Mucosa of gallbladder (tissue), 1 donor: ENCODE measurements at regions not wholly inside any gene's neighbourhood (a gene's known extent, or its start where the extent isn't known, plus 50 kb on each side); places are given as distances from the start of the nearest gene placed in this dataset.
"Not testable (repeated sequence)": the region's sequence is repeated elsewhere in the genome, so short reads cannot be mapped to it uniquely, and the experiment has no call there.

Source experiments
- DNase-seq: peaks from one replicate; pipeline ENCODE4 v3.0.0-alpha.2; 2020; ENCODE audit warnings: low spot score
- donor health status: DM: no; HTN: no; CAD: no.

- no peak for DNase-seq
These were observed 206.4 kb downstream of the LRRK2 start for GRCh38 chr12:40431169-40431568.

GRCh38 chr12:40435251-40435650 is 210.5 kb downstream of the LRRK2 start:
- DNase-seq, result no peak

- no peak for DNase-seq
These were observed 211.2 kb downstream of the LRRK2 start for GRCh38 chr12:40435951-40436350.

- no peak for DNase-seq
These were observed 211.8 kb downstream of the LRRK2 start for GRCh38 chr12:40436564-40436963.

- DNase-seq, result no peak
These were observed 215.1 kb downstream of the LRRK2 start for GRCh38 chr12:40439771-40440492.

- no peak for DNase-seq
These were observed 219.4 kb downstream of the LRRK2 start for GRCh38 chr12:40444174-40444573.

GRCh38 chr12:40446385-40446784 is 221.6 kb downstream of the LRRK2 start:
- no peak for DNase-seq

GRCh38 chr12:40448523-40448922 is 223.7 kb downstream of the LRRK2 start:
- DNase-seq, result not testable (repeated sequence)

- DNase-seq, result no peak
These were observed 226.9 kb downstream of the LRRK2 start for GRCh38 chr12:40451661-40452060.

GRCh38 chr12:40464121-40464520 is 228.1 kb upstream of the CNTN1 start:
- no peak for DNase-seq

GRCh38 chr12:40469736-40470135 is 222.5 kb upstream of the CNTN1 start:
- DNase-seq, result no peak

- no peak for DNase-seq
These were observed 218.3 kb upstream of the CNTN1 start for GRCh38 chr12:40473962-40474361.

GRCh38 chr12:40474630-40475029 is 217.6 kb upstream of the CNTN1 start:
- DNase-seq, result no peak

- no peak for DNase-seq
These were observed 192.4 kb upstream of the CNTN1 start for GRCh38 chr12:40499856-40500255.

GRCh38 chr12:40502322-40502721 is 189.9 kb upstream of the CNTN1 start:
- no peak for DNase-seq

GRCh38 chr12:40505327-40505726 is 186.9 kb upstream of the CNTN1 start:
- DNase-seq, result no peak

GRCh38 chr12:40508421-40508820 is 183.8 kb upstream of the CNTN1 start:
- no peak for DNase-seq

GRCh38 chr12:40511341-40511740 is 180.9 kb upstream of the CNTN1 start:
- DNase-seq, result no peak

- DNase-seq, result no peak
These were observed 177.0 kb upstream of the CNTN1 start for GRCh38 chr12:40515041-40515816.

GRCh38 chr12:40522837-40523236 is 169.4 kb upstream of the CNTN1 start:
- no peak for DNase-seq

- no peak for DNase-seq
These were observed 167.2 kb upstream of the CNTN1 start for GRCh38 chr12:40525054-40525453.

- no peak for DNase-seq
These were observed 157.4 kb upstream of the CNTN1 start for GRCh38 chr12:40534828-40535227.

- DNase-seq, result no peak
These were observed 140.8 kb upstream of the CNTN1 start for GRCh38 chr12:40551466-40551865.
